ENCODE measurements at regions not wholly inside any gene's neighbourhood (a gene's known extent, or its start where the extent isn't known, plus 50 kb on each side); places are given as distances from the start of the nearest gene placed in this dataset.
"Not testable (repeated sequence)": the region's sequence is repeated elsewhere in the genome, so short reads cannot be mapped to it uniquely, and the experiment has no call there.

- DNase-seq (no peak), ATAC-seq (no peak)
- H3K4me3 Mint-ChIP-seq, result no peak overlapping the region
- H3K27ac Mint-ChIP-seq, result no peak overlapping the region
- CTCF ChIA-PET, result no interaction called here
- peaks cover 8% of the 10 kb centered on the region for H3K9me3 Mint-ChIP-seq (ENCODE audit: low read depth)
- no peaks in the 10 kb centered on the region for H3K36me3 Mint-ChIP-seq
- H3K4me1 Mint-ChIP-seq, result no peaks in the 10 kb centered on the region
- H3K27me3 Mint-ChIP-seq, result no peaks in the 10 kb centered on the region
Observed at GRCh38 chr14:25848601-25849000, 749.2 kb downstream of the NOVA1 start.

- Mint-ChIP-seq H3K27ac (no peak overlapping the region), H3K27me3 (no peaks in the 10 kb centered on the region), H3K4me3 (no peak overlapping the region), H3K36me3 (no peaks in the 10 kb centered on the region), H3K4me1 (no peaks in the 10 kb centered on the region), H3K9me3 (ENCODE audit: low read depth) (peaks cover 8% of the 10 kb centered on the region)
- ATAC-seq (no peak), DNase-seq (no peak)
- CTCF ChIA-PET, result no interaction called here
Observed at GRCh38 chr14:25846246-25846645, 751.6 kb downstream of the NOVA1 start.

GRCh38 chr14:25843481-25844470 lies 754.1 kb downstream of the NOVA1 start:
- H3K4me3 Mint-ChIP-seq, result no peak overlapping the region
- no peaks in the 10 kb centered on the region for H3K27me3 Mint-ChIP-seq
- no peaks in the 10 kb centered on the region for H3K4me1 Mint-ChIP-seq
- H3K9me3 Mint-ChIP-seq (ENCODE audit: low read depth), result peaks cover 11% of the 10 kb centered on the region
- H3K36me3 Mint-ChIP-seq, result no peaks in the 10 kb centered on the region
- ATAC-seq (no peak), DNase-seq (no peak)
- no peak overlapping the region for H3K27ac Mint-ChIP-seq
- CTCF ChIA-PET, result no interaction called here

GRCh38 chr14:25841226-25841625 lies 756.6 kb downstream of the NOVA1 start:
- H3K27me3 Mint-ChIP-seq, result no peaks in the 10 kb centered on the region

GRCh38 chr14:25837551-25837965 lies 760.3 kb downstream of the NOVA1 start:
- no peaks in the 10 kb centered on the region for H3K36me3 Mint-ChIP-seq
- H3K27me3 Mint-ChIP-seq, result no peaks in the 10 kb centered on the region
- ATAC-seq, result no peak
- H3K4me1 Mint-ChIP-seq, result no peaks in the 10 kb centered on the region
- CTCF ChIA-PET, result no interaction called here
- DNase-seq, result no peak
- H3K9me3 Mint-ChIP-seq (ENCODE audit: low read depth), result peaks cover 21% of the 10 kb centered on the region
- no peak overlapping the region for H3K27ac Mint-ChIP-seq
- H3K4me3 Mint-ChIP-seq, result no peak overlapping the region

More at GRCh38 chr14:25841226-25841625, 756.6 kb downstream of the NOVA1 start:
- DNase-seq (no peak), ATAC-seq (no peak)
- H3K4me1 Mint-ChIP-seq, result no peaks in the 10 kb centered on the region
- no peak overlapping the region for H3K4me3 Mint-ChIP-seq
- peaks cover 12% of the 10 kb centered on the region for H3K9me3 Mint-ChIP-seq (ENCODE audit: low read depth)
- H3K36me3 Mint-ChIP-seq, result no peaks in the 10 kb centered on the region
- H3K27ac Mint-ChIP-seq, result no peak overlapping the region
- CTCF ChIA-PET, result no interaction called here

- ATAC-seq, result no peak
- Mint-ChIP-seq H3K4me1 (no peaks in the 10 kb centered on the region), H3K27ac (no peak overlapping the region), H3K27me3 (no peaks in the 10 kb centered on the region), H3K4me3 (no peak overlapping the region), H3K36me3 (no peaks in the 10 kb centered on the region), H3K9me3 (ENCODE audit: low read depth) (peaks cover 21% of the 10 kb centered on the region)
- CTCF ChIA-PET, result no interaction called here
- DNase-seq, result no peak
Observed at GRCh38 chr14:25836636-25837035, 761.2 kb downstream of the NOVA1 start.

- no peaks in the 10 kb centered on the region for H3K4me1 Mint-ChIP-seq
- H3K27ac Mint-ChIP-seq, result no peak overlapping the region
- ATAC-seq, result no peak
- CTCF ChIA-PET, result no interaction called here
- no peaks in the 10 kb centered on the region for H3K27me3 Mint-ChIP-seq
- peaks cover 18% of the 10 kb centered on the region for H3K9me3 Mint-ChIP-seq (ENCODE audit: low read depth)
- H3K4me3 Mint-ChIP-seq, result no peak overlapping the region
- H3K36me3 Mint-ChIP-seq, result no peaks in the 10 kb centered on the region
- DNase-seq, result no peak
Observed at GRCh38 chr14:25833341-25834126, 764.3 kb downstream of the NOVA1 start.

GRCh38 chr14:25832585-25832984 lies 765.2 kb downstream of the NOVA1 start:
- no peaks in the 10 kb centered on the region for H3K27me3 Mint-ChIP-seq
- no peaks in the 10 kb centered on the region for H3K36me3 Mint-ChIP-seq
- ATAC-seq, result no peak
- no peaks in the 10 kb centered on the region for H3K4me1 Mint-ChIP-seq
- CTCF ChIA-PET, result no interaction called here
- no peak overlapping the region for H3K4me3 Mint-ChIP-seq
- peaks cover 18% of the 10 kb centered on the region for H3K9me3 Mint-ChIP-seq (ENCODE audit: low read depth)
- H3K27ac Mint-ChIP-seq, result no peak overlapping the region
- no peak for DNase-seq

- no peaks in the 10 kb centered on the region for H3K4me1 Mint-ChIP-seq
- no peaks in the 10 kb centered on the region for H3K36me3 Mint-ChIP-seq
- CTCF ChIA-PET, result no interaction called here
- no peak for DNase-seq
- H3K27me3 Mint-ChIP-seq, result no peaks in the 10 kb centered on the region
- H3K4me3 Mint-ChIP-seq, result no peak overlapping the region
- H3K27ac Mint-ChIP-seq, result no peak overlapping the region
- ATAC-seq, result no peak
- H3K9me3 Mint-ChIP-seq (ENCODE audit: low read depth), result peaks cover 7% of the 10 kb centered on the region
Observed at GRCh38 chr14:25828562-25828961, 769.3 kb downstream of the NOVA1 start.

- no peak for ATAC-seq
- Mint-ChIP-seq H3K4me1 (no peaks in the 10 kb centered on the region), H3K27me3 (no peaks in the 10 kb centered on the region), H3K4me3 (no peak overlapping the region), H3K27ac (no peak overlapping the region), H3K36me3 (no peaks in the 10 kb centered on the region), H3K9me3 (ENCODE audit: low read depth) (peaks cover under 1% of the 10 kb centered on the region)
- CTCF ChIA-PET, result no interaction called here
- no peak for DNase-seq
Observed at GRCh38 chr14:25826105-25826504, 771.7 kb downstream of the NOVA1 start.

- Mint-ChIP-seq H3K4me1 (no peaks in the 10 kb centered on the region), H3K36me3 (no peaks in the 10 kb centered on the region), H3K27ac (no peak overlapping the region), H3K9me3 (ENCODE audit: low read depth) (peaks cover 5% of the 10 kb centered on the region), H3K4me3 (no peak overlapping the region), H3K27me3 (no peaks in the 10 kb centered on the region)
- DNase-seq, result no peak
- CTCF ChIA-PET, result no interaction called here
- no peak for ATAC-seq
Observed at GRCh38 chr14:25820368-25820767, 770.4 kb upstream of the STXBP6 start.

GRCh38 chr14:25814622-25815021 lies 764.7 kb upstream of the STXBP6 start:
- H3K36me3 Mint-ChIP-seq; H3K9me3 Mint-ChIP-seq (ENCODE audit: low read depth); H3K27me3 Mint-ChIP-seq; DNase-seq; H3K27ac Mint-ChIP-seq; CTCF ChIA-PET; H3K4me3 Mint-ChIP-seq; H3K4me1 Mint-ChIP-seq; ATAC-seq: not testable (repeated sequence)

- H3K27ac Mint-ChIP-seq, result no peak overlapping the region
- CTCF ChIA-PET, result no interaction called here
- peaks cover 15% of the 10 kb centered on the region for H3K9me3 Mint-ChIP-seq (ENCODE audit: low read depth)
- no peak overlapping the region for H3K4me3 Mint-ChIP-seq
- H3K4me1 Mint-ChIP-seq, result no peaks in the 10 kb centered on the region
- H3K36me3 Mint-ChIP-seq, result no peaks in the 10 kb centered on the region
- ATAC-seq, result no peak
- no peaks in the 10 kb centered on the region for H3K27me3 Mint-ChIP-seq
- DNase-seq, result no peak
Observed at GRCh38 chr14:25803386-25804018, 753.6 kb upstream of the STXBP6 start.

Data from activated CD8-positive, alpha-beta memory T cell treated with anti-CD3 and anti-CD28 coated beads, Interleukin-2, amount 10 ng/mL, durations not matched to agents 7 days and 5 days (primary cell).